HG03520 (cell line): ENCODE measurements at regions not wholly inside any gene's neighbourhood (a gene's known extent, or its start where the extent isn't known, plus 50 kb on each side); places are given as distances from the start of the nearest gene placed in this dataset.

Source experiments
- ATAC-seq: cut with Tn5 transposase; IDR thresholded peaks from one replicate; pipeline ENCODE4 v1.9.1; 2021; ENCODE audit warnings: mild to moderate bottlenecking, moderate library complexity; ENCODE audit not compliant: unreplicated experiment

DNA sequence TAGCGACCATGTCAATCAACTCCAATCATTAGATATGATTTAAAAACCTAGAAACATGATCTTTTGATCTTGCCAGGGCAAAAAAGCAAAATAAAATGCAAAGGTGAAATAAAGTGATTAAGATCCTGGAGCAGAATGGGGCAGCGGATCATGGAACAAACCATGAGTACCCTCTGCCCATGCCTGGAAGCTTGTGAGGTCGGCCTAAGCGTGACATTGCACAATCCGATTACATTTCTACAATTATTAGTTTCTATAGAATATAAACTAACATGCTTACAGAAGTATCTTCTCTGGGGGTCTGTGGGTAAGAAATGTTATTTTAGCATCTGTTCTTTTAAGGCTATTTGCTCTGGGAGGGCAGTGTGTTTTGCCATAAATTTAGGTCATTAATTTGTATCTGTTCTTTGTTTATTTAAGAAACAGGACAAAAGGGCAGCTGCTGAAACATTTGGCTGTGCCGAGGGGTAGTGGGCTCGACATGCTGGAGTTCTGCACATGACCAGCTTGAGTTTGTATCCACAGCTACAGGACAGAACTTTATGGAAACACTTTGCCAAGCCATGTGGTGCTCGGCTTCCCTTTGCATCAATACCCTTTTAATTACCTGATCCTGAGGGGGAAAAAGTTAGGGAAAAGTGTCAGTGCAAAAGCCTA, 55.9 kb downstream of the ZBTB18 start:
- no peak for ATAC-seq

GRCh38 chr1:244111027-244111426, 59.9 kb downstream of the ZBTB18 start:
- ATAC-seq, result no peak

DNA sequence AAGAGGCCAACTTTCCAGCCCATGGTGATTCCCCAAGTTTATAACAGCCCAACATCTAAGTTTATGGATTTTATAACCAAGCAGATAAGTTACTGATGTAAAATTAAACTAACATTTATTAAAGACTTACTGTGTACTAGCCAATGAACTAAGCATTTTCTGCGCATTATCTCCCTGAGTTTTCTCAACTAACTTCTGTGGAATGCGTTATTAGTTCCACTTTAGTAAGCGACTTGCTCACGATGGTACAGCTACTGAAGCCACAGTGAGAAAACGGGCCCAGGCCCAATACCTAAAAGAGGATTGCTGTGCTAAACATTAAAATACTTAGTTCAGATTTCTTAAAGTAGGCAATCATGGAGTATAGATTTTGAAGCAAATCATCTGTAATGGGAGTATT, 61.0 kb downstream of the ZBTB18 start:
- ATAC-seq, result no peak

GRCh38 chr1:244112636-244113035, 61.6 kb downstream of the ZBTB18 start:
- no peak for ATAC-seq

- ATAC-seq, result no peak
Observed at GRCh38 chr1:244113532-244114320, 62.6 kb downstream of the ZBTB18 start.

DNA sequence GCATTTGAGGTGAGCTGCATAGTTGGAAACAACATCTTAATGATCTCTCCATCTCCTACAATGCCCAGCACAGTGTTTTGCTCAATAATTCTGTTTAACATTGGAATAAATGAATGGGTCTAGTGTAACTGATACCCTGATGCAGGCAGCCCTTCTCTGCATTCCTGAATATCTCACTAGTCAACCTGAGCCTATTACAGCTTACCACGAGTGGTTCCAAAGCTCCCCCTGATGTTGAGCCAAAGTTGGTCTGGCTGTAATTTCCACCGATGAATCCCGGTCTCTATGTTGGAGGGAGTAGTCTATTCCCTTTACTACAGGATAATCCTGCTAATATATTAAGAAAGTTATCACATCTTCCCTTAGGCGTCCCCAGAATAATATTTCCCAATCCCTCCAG, 63.8 kb downstream of the ZBTB18 start:
- no peak for ATAC-seq

- no peak for ATAC-seq
Observed at GRCh38 chr1:244116946-244117345, 65.9 kb downstream of the ZBTB18 start.

- no peak for ATAC-seq
Observed at GRCh38 chr1:244118109-244118761, 67.2 kb downstream of the ZBTB18 start.

- no peak for ATAC-seq
Observed at GRCh38 chr1:244128591-244129383, 77.7 kb downstream of the ZBTB18 start.

- no peak for ATAC-seq
Observed at GRCh38 chr1:244137276-244137675, 86.2 kb downstream of the ZBTB18 start.

GRCh38 chr1:244137725-244138124, 86.6 kb downstream of the ZBTB18 start:
- no peak for ATAC-seq

- ATAC-seq, result no peak
Observed at GRCh38 chr1:244138399-244138798, 87.3 kb downstream of the ZBTB18 start.

DNA sequence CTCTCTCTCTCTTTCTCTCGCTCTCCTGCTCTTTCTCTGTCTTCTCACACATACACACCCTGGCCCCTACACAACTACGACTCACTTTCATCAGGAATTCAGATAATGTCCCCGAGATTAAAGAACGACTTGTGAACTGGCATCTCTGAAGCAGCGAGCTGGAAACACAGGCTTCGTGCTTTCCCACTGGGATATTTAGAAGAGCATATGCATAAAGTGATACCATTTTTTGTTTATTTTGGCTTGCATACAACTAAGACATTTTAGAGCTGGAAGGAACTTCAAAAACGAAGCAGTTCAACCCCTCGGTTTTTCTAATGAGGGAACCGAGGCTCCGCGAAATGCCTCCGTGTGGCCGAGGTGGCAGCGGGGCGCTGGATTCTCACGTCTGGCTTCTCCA, 88.6 kb downstream of the ZBTB18 start:
- no peak for ATAC-seq

- no peak for ATAC-seq
Observed at GRCh38 chr1:244140420-244140819, 89.3 kb downstream of the ZBTB18 start.

GRCh38 chr1:244144053-244144452, 93.0 kb downstream of the ZBTB18 start:
- ATAC-seq, result no peak

GRCh38 chr1:244150071-244150470, 99.0 kb downstream of the ZBTB18 start:
- no peak for ATAC-seq

GRCh38 chr1:244150665-244151064, 99.6 kb downstream of the ZBTB18 start:
- no peak for ATAC-seq

DNA sequence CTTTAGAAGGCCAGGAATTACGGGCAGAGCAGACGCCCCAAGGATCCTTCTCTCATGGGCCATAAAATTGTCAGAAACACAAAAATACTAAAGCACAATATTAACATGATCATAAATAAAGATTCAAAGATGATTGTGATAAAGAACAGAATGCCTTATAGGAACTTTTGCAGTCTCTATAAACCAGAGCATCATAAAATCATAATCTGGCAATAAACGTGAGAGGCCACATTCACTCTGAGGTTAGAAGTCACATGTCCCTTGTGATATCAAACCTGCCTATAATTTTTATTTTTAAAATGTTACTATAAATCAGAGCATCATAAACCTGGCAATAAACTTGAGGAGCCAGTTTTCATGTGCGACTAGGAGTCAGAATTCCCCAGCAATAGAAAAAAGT, 100.5 kb downstream of the ZBTB18 start:
- no peak for ATAC-seq

DNA sequence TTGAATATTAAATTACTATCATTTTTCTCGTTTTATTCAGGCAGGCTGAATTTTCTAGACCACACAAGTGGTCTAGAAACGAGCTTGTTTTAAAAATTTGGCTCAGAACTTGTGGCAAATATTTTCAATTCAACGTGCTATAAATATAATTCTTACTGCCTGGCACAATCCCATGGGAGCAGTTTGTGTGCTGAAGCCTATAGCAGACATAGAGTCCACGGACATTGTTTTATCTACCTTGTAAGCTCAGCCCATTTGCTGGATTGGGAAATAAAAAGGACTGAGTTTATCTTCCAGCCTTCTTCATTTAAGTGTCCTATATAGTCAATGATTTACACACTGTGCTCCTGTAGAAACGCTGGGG, 103.4 kb downstream of the ZBTB18 start:
- ATAC-seq, result no peak

GRCh38 chr1:244154872-244155531, 103.9 kb downstream of the ZBTB18 start:
- no peak for ATAC-seq

DNA sequence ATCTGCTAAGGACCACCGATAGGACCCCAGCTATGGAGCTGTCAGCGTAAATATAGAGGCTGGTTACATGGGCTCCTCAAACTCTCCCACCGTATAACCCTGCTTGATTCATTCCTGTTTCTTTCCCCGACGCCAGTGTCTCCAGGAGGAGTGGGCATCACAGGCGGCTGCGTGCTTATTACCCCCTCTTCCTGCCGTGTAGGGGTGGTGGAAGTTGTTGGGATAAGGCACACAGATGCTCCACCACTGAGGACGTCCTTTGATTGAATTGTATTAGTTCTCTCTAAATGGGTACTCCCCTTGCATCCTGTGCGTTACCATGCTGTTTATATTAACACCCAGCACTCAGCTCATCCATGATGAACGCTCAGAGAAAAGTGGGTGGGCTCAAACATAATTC, 104.6 kb downstream of the ZBTB18 start:
- no peak for ATAC-seq
